Fibroblast of lung (primary cell): ENCODE measurements at regions not wholly inside any gene's neighbourhood (a gene's known extent, or its start where the extent isn't known, plus 50 kb on each side); places are given as distances from the start of the nearest gene placed in this dataset.
A peak's percentile ranks its signal among the peaks of the same experiment; 100 is the strongest.

ENCODE experiments used
- DNase-seq, 2 donors: peaks; one replicate each; pipeline versions ENCODE4 v3.0.0 to v3.0.0-alpha.2; 2010; ENCODE audit warnings: low read depth in 2 of 2
- H2AFZ ChIP-seq: 2 replicates; pipeline ENCODE4 v1.5.1; 2012; ENCODE audit warnings: low read length, control low read depth, inconsistent platforms
- H3K27ac ChIP-seq: 2 replicates; pipeline ENCODE4 v1.5.1; 2011; ENCODE audit warnings: low read length, control low read depth; ENCODE audit not compliant: insufficient read depth
- H3K27me3 ChIP-seq: 2 replicates; pipeline ENCODE4 v1.5.1; 2011; ENCODE audit warnings: mild to moderate bottlenecking, low read length; ENCODE audit not compliant: control insufficient read depth, insufficient read depth
- H3K36me3 ChIP-seq: 2 replicates; pipeline ENCODE4 v1.5.1; 2011; ENCODE audit warnings: low read length; ENCODE audit not compliant: control insufficient read depth, insufficient read depth
- H3K4me1 ChIP-seq: 2 replicates; pipeline ENCODE4 v1.5.1; 2011; ENCODE audit warnings: low read length; ENCODE audit not compliant: control insufficient read depth, insufficient read depth; ENCODE audit errors: extremely low read depth
- H3K4me2 ChIP-seq: 2 replicates; pipeline ENCODE4 v1.5.1; 2011; ENCODE audit warnings: low read length, control low read depth; ENCODE audit not compliant: insufficient read depth; ENCODE audit errors: extremely low read depth
- H3K4me3 ChIP-seq, 4 experiments: fragments of 200-600 bp in 1 of 4; sonication (generic) in 1 of 4; replicated peaks in 1 of 4; 2 replicates each; pipeline ENCODE4 v1.5.1; 2011 to 2016; ENCODE audit warnings: low read length in 4 of 4, low read depth in 3 of 4, mild to moderate bottlenecking in 3 of 4, control low read depth in 2 of 4, inconsistent platforms in 1 of 4, mixed read lengths in 1 of 4; ENCODE audit not compliant: insufficient read depth in 1 of 4; ENCODE audit errors: control extremely low read depth in 1 of 4
- H3K79me2 ChIP-seq: 2 replicates; pipeline ENCODE4 v1.5.1; 2012; ENCODE audit warnings: mild to moderate bottlenecking, low read length, inconsistent platforms; ENCODE audit not compliant: control insufficient read depth, insufficient read depth
- H3K9ac ChIP-seq: 2 replicates; pipeline ENCODE4 v1.5.1; 2011; ENCODE audit warnings: mild to moderate bottlenecking, low read length, control low read depth; ENCODE audit not compliant: insufficient read depth
- H3K9me3 ChIP-seq: 2 replicates; pipeline ENCODE4 v1.5.1; 2012; ENCODE audit warnings: low read depth, low read length; ENCODE audit not compliant: control insufficient read depth, insufficient read depth
- H4K20me1 ChIP-seq: 2 replicates; pipeline ENCODE4 v1.5.1; 2011; ENCODE audit warnings: low read length; ENCODE audit not compliant: control insufficient read depth, insufficient read depth; ENCODE audit errors: extremely low read depth
- CTCF ChIP-seq, 2 donors: IDR thresholded peaks in 1 of 2; conservative IDR thresholded peaks in 1 of 2; 1 replicate in 1 of 2; 2 replicates in 1 of 2; pipeline ENCODE4 v1.5.1; 2011 to 2012; ENCODE audit warnings: low read length in 2 of 2, control low read depth in 1 of 2, inconsistent platforms in 1 of 2, low read depth in 1 of 2, mild to moderate bottlenecking in 1 of 2
- EZH2 ChIP-seq: IDR thresholded peaks from 2 replicates; pipeline ENCODE4 v1.5.1; 2012; ENCODE audit warnings: low read length, control low read depth, mild to moderate bottlenecking; ENCODE audit errors: missing control alignments

GRCh38 chrX:69554321-69554947, 50.3 kb downstream of the NALF2 start:
- Histone ChIP-seq H3K79me2 (no peaks in the 10 kb centered on the region), H3K27ac (no peak overlapping the region), H4K20me1 (no peaks in the 10 kb centered on the region), H3K36me3 (no peaks in the 10 kb centered on the region), H3K9me3 (no peaks in the 10 kb centered on the region), H3K27me3 (no peaks in the 10 kb centered on the region), H2AFZ (no peak overlapping the region), H3K4me3 (no peak overlapping the region), H3K4me2 (no peak overlapping the region), H3K4me1 (no peaks in the 10 kb centered on the region), H3K9ac (no peak overlapping the region)
- TF ChIP-seq CTCF (conservative IDR thresholded peaks at IDR 0.05 in 1 of 2, IDR thresholded peaks at IDR 0.05 in 1 of 2; ENCODE audit: low read depth in 1 of 2, low read length in 2 of 2) (no peak), EZH2 (no peak)
- no peak for DNase-seq

GRCh38 chrX:69555481-69556041, 51.4 kb downstream of the NALF2 start:
- Histone ChIP-seq H3K36me3 (no peaks in the 10 kb centered on the region), H3K4me2 (no peak overlapping the region), H3K27me3 (no peaks in the 10 kb centered on the region), H3K79me2 (no peaks in the 10 kb centered on the region), H3K4me3 (no peak overlapping the region), H3K27ac (no peak overlapping the region), H3K9ac (no peak overlapping the region), H4K20me1 (no peaks in the 10 kb centered on the region), H3K4me1 (no peaks in the 10 kb centered on the region), H2AFZ (no peak overlapping the region), H3K9me3 (no peaks in the 10 kb centered on the region)
- TF ChIP-seq EZH2: no peak
- peak in 1 of 2 donors; percentile 5 for DNase-seq

- Histone ChIP-seq H2AFZ (no peak overlapping the region), H3K4me1 (no peaks in the 10 kb centered on the region), H3K36me3 (no peaks in the 10 kb centered on the region), H3K27me3 (no peaks in the 10 kb centered on the region), H4K20me1 (no peaks in the 10 kb centered on the region), H3K9ac (no peak overlapping the region), H3K9me3 (no peaks in the 10 kb centered on the region), H3K4me2 (no peak overlapping the region), H3K4me3 (no peak overlapping the region), H3K79me2 (no peaks in the 10 kb centered on the region), H3K27ac (no peak overlapping the region)
- no peak for TF ChIP-seq CTCF (conservative IDR thresholded peaks at IDR 0.05 in 1 of 2, IDR thresholded peaks at IDR 0.05 in 1 of 2; ENCODE audit: low read depth in 1 of 2, low read length in 2 of 2)
- TF ChIP-seq EZH2: no peak
- peak in 1 of 2 donors; percentile 26 for DNase-seq
These were observed 52.2 kb downstream of the NALF2 start for GRCh38 chrX:69556060-69557011.
